ENCODE measurements at regions not wholly inside any gene's neighbourhood (a gene's known extent, or its start where the extent isn't known, plus 50 kb on each side); places are given as distances from the start of the nearest gene placed in this dataset.

- TF ChIP-seq CTCF (IDR thresholded peaks at IDR 0.05) (no peak), POLR2A (IDR thresholded peaks at IDR 0.05) (no peak)
Measured at GRCh38 chr4:137226900-137227299, 305.4 kb downstream of the PCDH18 start.
